ENCODE measurements at regions not wholly inside any gene's neighbourhood (a gene's known extent, or its start where the extent isn't known, plus 50 kb on each side); places are given as distances from the start of the nearest gene placed in this dataset.

- Histone ChIP-seq H3K9me3 (ENCODE audit: control insufficient read depth, low read depth, low read length) (no peaks in the 10 kb centered on the region), H3K9ac (ENCODE audit: control insufficient read depth, extremely low read depth, insufficient read depth, low read length) (no peak overlapping the region), H2AFZ (ENCODE audit: control insufficient read depth, low read length) (no peak overlapping the region), H3K4me3 (ENCODE audit: control insufficient read depth in 2 of 3, extremely low read depth in 1 of 3, insufficient read depth in 2 of 3, low read depth in 1 of 3, low read length in 3 of 3) (no peak overlapping the region), H3K4me1 (ENCODE audit: control insufficient read depth, extremely low read depth, insufficient read depth, low read length) (no peaks in the 10 kb centered on the region), H3K36me3 (ENCODE audit: control insufficient read depth in 2 of 2, extremely low read depth in 1 of 2, insufficient read depth in 2 of 2, low read length in 2 of 2) (no peaks in the 10 kb centered on the region), H4K20me1 (ENCODE audit: control insufficient read depth, extremely low read depth, insufficient read depth, low read length) (no peaks in the 10 kb centered on the region), H3K79me2 (ENCODE audit: control insufficient read depth, insufficient read depth, low read length) (no peaks in the 10 kb centered on the region), H3K27me3 (ENCODE audit: control insufficient read depth, extremely low read depth, insufficient read depth, low read length) (no peaks in the 10 kb centered on the region), H3K9me1 (ENCODE audit: control insufficient read depth, extremely low read depth, insufficient read depth, low read length) (no peaks in the 10 kb centered on the region), H3K27ac (ENCODE audit: control insufficient read depth, insufficient read depth, low read length) (no peak overlapping the region), H3K4me2 (ENCODE audit: control insufficient read depth, extremely low read depth, insufficient read depth, low read depth, low read length) (no peak overlapping the region)
- TF ChIP-seq EZH2 (IDR thresholded peaks at IDR 0.05; ENCODE audit: low read length) = no peak
- TF ChIP-seq, protein P1, sequence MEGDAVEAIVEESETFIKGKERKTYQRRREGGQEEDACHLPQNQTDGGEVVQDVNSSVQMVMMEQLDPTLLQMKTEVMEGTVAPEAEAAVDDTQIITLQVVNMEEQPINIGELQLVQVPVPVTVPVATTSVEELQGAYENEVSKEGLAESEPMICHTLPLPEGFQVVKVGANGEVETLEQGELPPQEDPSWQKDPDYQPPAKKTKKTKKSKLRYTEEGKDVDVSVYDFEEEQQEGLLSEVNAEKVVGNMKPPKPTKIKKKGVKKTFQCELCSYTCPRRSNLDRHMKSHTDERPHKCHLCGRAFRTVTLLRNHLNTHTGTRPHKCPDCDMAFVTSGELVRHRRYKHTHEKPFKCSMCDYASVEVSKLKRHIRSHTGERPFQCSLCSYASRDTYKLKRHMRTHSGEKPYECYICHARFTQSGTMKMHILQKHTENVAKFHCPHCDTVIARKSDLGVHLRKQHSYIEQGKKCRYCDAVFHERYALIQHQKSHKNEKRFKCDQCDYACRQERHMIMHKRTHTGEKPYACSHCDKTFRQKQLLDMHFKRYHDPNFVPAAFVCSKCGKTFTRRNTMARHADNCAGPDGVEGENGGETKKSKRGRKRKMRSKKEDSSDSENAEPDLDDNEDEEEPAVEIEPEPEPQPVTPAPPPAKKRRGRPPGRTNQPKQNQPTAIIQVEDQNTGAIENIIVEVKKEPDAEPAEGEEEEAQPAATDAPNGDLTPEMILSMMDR (optimal IDR thresholded peaks at IDR 0.05 in 1 of 3, IDR thresholded peaks at IDR 0.05 in 1 of 3, conservative IDR thresholded peaks at IDR 0.05 in 1 of 3; ENCODE audit: extremely low read depth in 1 of 3, insufficient read depth in 2 of 3, low read length in 3 of 3) = peak in 1 of 3 experiments; percentile 7
- DNase-seq (ENCODE audit: low read depth, low spot score) (no peak), FAIRE-seq (peak; percentile 46)
- dilution Hi-C loops (cut with MboI; ENCODE audit: extremely low pct_ligation_motif_present, low sequenced_read_pairs) = no loop called here
Observed at GRCh38 chr3:40680685-40681657, 156.2 kb downstream of the ZNF621 start.

- FAIRE-seq (peak; percentile 36), DNase-seq (ENCODE audit: low read depth, low spot score) (no peak)
- no peak overlapping the region for H3K4me3 ChIP-seq (ENCODE audit: control insufficient read depth in 2 of 3, extremely low read depth in 1 of 3, insufficient read depth in 2 of 3, low read depth in 1 of 3, low read length in 3 of 3)
- H3K27me3 ChIP-seq (ENCODE audit: control insufficient read depth, extremely low read depth, insufficient read depth, low read length) = no peaks in the 10 kb centered on the region
- H3K27ac ChIP-seq (ENCODE audit: control insufficient read depth, insufficient read depth, low read length) = no peak overlapping the region
- dilution Hi-C loops (cut with MboI; ENCODE audit: extremely low pct_ligation_motif_present, low sequenced_read_pairs) = no loop called here
- no peaks in the 10 kb centered on the region for H3K9me1 ChIP-seq (ENCODE audit: control insufficient read depth, extremely low read depth, insufficient read depth, low read length)
- H2AFZ ChIP-seq (ENCODE audit: control insufficient read depth, low read length) = no peak overlapping the region
- no peak overlapping the region for H3K4me2 ChIP-seq (ENCODE audit: control insufficient read depth, extremely low read depth, insufficient read depth, low read depth, low read length)
- no peaks in the 10 kb centered on the region for H3K9me3 ChIP-seq (ENCODE audit: control insufficient read depth, low read depth, low read length)
- H4K20me1 ChIP-seq (ENCODE audit: control insufficient read depth, extremely low read depth, insufficient read depth, low read length) = no peaks in the 10 kb centered on the region
- H3K4me1 ChIP-seq (ENCODE audit: control insufficient read depth, extremely low read depth, insufficient read depth, low read length) = no peaks in the 10 kb centered on the region
- no peak overlapping the region for H3K9ac ChIP-seq (ENCODE audit: control insufficient read depth, extremely low read depth, insufficient read depth, low read length)
- no peaks in the 10 kb centered on the region for H3K36me3 ChIP-seq (ENCODE audit: control insufficient read depth in 2 of 2, extremely low read depth in 1 of 2, insufficient read depth in 2 of 2, low read length in 2 of 2)
- no peak for TF ChIP-seq EZH2 (IDR thresholded peaks at IDR 0.05; ENCODE audit: low read length)
- TF ChIP-seq, protein P1 (optimal IDR thresholded peaks at IDR 0.05 in 1 of 3, IDR thresholded peaks at IDR 0.05 in 1 of 3, conservative IDR thresholded peaks at IDR 0.05 in 1 of 3; ENCODE audit: extremely low read depth in 1 of 3, insufficient read depth in 2 of 3, low read length in 3 of 3) = no peak
- no peaks in the 10 kb centered on the region for H3K79me2 ChIP-seq (ENCODE audit: control insufficient read depth, insufficient read depth, low read length)
Observed at GRCh38 chr3:40681658-40682055, 156.9 kb downstream of the ZNF621 start.

Data from keratinocyte (primary cell).